H1 (cell line): ENCODE measurements at regions not wholly inside any gene's neighbourhood (a gene's known extent, or its start where the extent isn't known, plus 50 kb on each side); places are given as distances from the start of the nearest gene placed in this dataset.

Experiments used
- CTCF ChIA-PET: fragments of 300-600 bp; sonication (Branson Sonifier 250); formaldehyde crosslinking; loops from one replicate; lab custom pipeline; 2021; ENCODE audit not compliant: partially characterized antibody; lab: Charles Lee
- POLR2A ChIA-PET: fragments of 300-600 bp; sonication (Branson Sonifier 250); formaldehyde crosslinking; loops from one replicate; lab custom pipeline; 2021; ENCODE audit warnings: inconsistent platforms; ENCODE audit not compliant: partially characterized antibody; lab: Charles Lee
- DNase-seq, 2 experiments: peaks; one replicate each; pipeline versions ENCODE4 v3.0.0 to v3.0.0-alpha.2; 2010 to 2022; ENCODE audit warnings: low spot score in 2 of 2, low read depth in 1 of 2, mixed read lengths in 1 of 2
- FAIRE-seq: peaks from 2 replicates; lab custom pipeline; 2011; peaks lifted over from hg19 to GRCh38; lab: Jason Lieb, UNC
- H2AFZ ChIP-seq: 2 replicates; pipeline ENCODE4 v1.8.1; 2012; ENCODE audit warnings: low read length, inconsistent platforms
- H2AK5ac ChIP-seq: 2 replicates; pipeline ENCODE4 v1.6.1; 2013; ENCODE audit warnings: low read depth, low read length
- H2BK120ac ChIP-seq: replicated peaks from 2 replicates; pipeline ENCODE3; 2013; ENCODE audit warnings: low read depth, low read length, inconsistent platforms
- H2BK12ac ChIP-seq: 2 replicates; pipeline ENCODE4 v1.6.1; 2013; ENCODE audit warnings: low read depth, low read length
- H2BK15ac ChIP-seq: 2 replicates; pipeline ENCODE4 v1.6.1; 2013; ENCODE audit warnings: low read length
- H2BK20ac ChIP-seq: 2 replicates; pipeline ENCODE4 v1.6.1; 2013; ENCODE audit warnings: low read length
- H2BK5ac ChIP-seq: 2 replicates; pipeline ENCODE4 v1.6.1; 2013; ENCODE audit warnings: low read depth, low read length
- H3K14ac ChIP-seq: 2 replicates; pipeline ENCODE4 v1.6.1; 2013; ENCODE audit warnings: inconsistent platforms; ENCODE audit not compliant: insufficient read length
- H3K18ac ChIP-seq: 2 replicates; pipeline ENCODE4 v1.6.1; 2013; ENCODE audit warnings: low read length; ENCODE audit errors: extremely low read depth
- H3K23ac ChIP-seq: 2 replicates; pipeline ENCODE4 v1.6.1; 2013; ENCODE audit warnings: inconsistent platforms; ENCODE audit not compliant: insufficient read length
- H3K23me2 ChIP-seq: 2 replicates; pipeline ENCODE4 v1.6.1; 2013; ENCODE audit warnings: low read depth, low read length
- H3K27ac ChIP-seq: 2 replicates; pipeline ENCODE4 v1.6.1; 2011; ENCODE audit warnings: low read depth, low read length, inconsistent platforms
- H3K27me3 ChIP-seq, 4 experiments: replicated peaks in 1 of 4; 1 replicate in 1 of 4; 2 replicates in 3 of 4; pipeline versions ENCODE4 v1.6.1 to v1.8.1; 2011 to 2013; ENCODE audit warnings: low read length in 3 of 4, mild to moderate bottlenecking in 3 of 4, inconsistent platforms in 2 of 4, mixed read lengths in 2 of 4, moderate library complexity in 1 of 4; ENCODE audit not compliant: control insufficient read depth in 3 of 4, insufficient read depth in 3 of 4; ENCODE audit errors: extremely low read depth in 1 of 4
- H3K36me3 ChIP-seq, 4 experiments: 2 replicates each; pipeline versions ENCODE4 v1.6.1 to v1.8.1; 2011 to 2013; ENCODE audit warnings: mild to moderate bottlenecking in 4 of 4, low read length in 3 of 4, moderate library complexity in 2 of 4, control low read depth in 1 of 4, inconsistent platforms in 1 of 4; ENCODE audit not compliant: insufficient read depth in 4 of 4, control insufficient read depth in 2 of 4
- H3K4ac ChIP-seq: replicated peaks from 2 replicates; pipeline ENCODE3; 2013; ENCODE audit warnings: low read length, low read depth, mixed read lengths, inconsistent platforms; ENCODE audit not compliant: insufficient read length
- H3K4me1 ChIP-seq, 4 experiments: replicated peaks in 1 of 4; 1 replicate in 1 of 4; 2 replicates in 3 of 4; pipeline versions ENCODE4 v1.6.1 to v1.8.1; 2011 to 2013; ENCODE audit warnings: low read length in 3 of 4, inconsistent platforms in 2 of 4, mixed read lengths in 1 of 4; ENCODE audit not compliant: insufficient read depth in 4 of 4, control insufficient read depth in 3 of 4
- H3K4me2 ChIP-seq, 2 experiments: 2 replicates each; pipeline versions ENCODE4 v1.6.1 to v1.8.1; 2011 to 2013; ENCODE audit warnings: low read depth in 2 of 2, low read length in 2 of 2, control low read depth in 1 of 2, inconsistent platforms in 1 of 2, mild to moderate bottlenecking in 1 of 2; ENCODE audit not compliant: insufficient read depth in 1 of 2
- H3K4me3 ChIP-seq, 4 experiments: fragments of 200-600, 300-600 bp in 1 of 4; sonication (generic), shearing (Covaris generic), sonication (Bioruptor Twin) in 1 of 4; 2 replicates each; pipeline versions ENCODE4 v1.5.1 to v1.8.1; 2011 to 2016; ENCODE audit warnings: low read length in 4 of 4, low read depth in 3 of 4, control low read depth in 2 of 4, inconsistent platforms in 2 of 4, mild to moderate bottlenecking in 2 of 4, mixed read lengths in 1 of 4, moderate library complexity in 1 of 4; ENCODE audit not compliant: insufficient read depth in 2 of 4; ENCODE audit errors: extremely low read depth in 1 of 4
- H3K56ac ChIP-seq: replicated peaks from 2 replicates; pipeline ENCODE3; 2013; ENCODE audit warnings: low read depth, mild to moderate bottlenecking, mixed read lengths, low read length, inconsistent platforms; ENCODE audit not compliant: insufficient read length
- H3K79me1 ChIP-seq: 2 replicates; pipeline ENCODE4 v1.6.1; 2013; ENCODE audit warnings: low read depth, low read length, control low read depth
- H3K79me2 ChIP-seq, 2 experiments: 2 replicates each; pipeline versions ENCODE4 v1.6.1 to v1.8.1; 2012 to 2013; ENCODE audit warnings: low read length in 2 of 2, mild to moderate bottlenecking in 2 of 2, inconsistent platforms in 1 of 2; ENCODE audit not compliant: insufficient read depth in 2 of 2, control insufficient read depth in 1 of 2
- H3K9ac ChIP-seq, 4 experiments: replicated peaks in 1 of 4; 1 replicate in 1 of 4; 2 replicates in 3 of 4; pipeline versions ENCODE4 v1.6.1 to v1.8.1; 2011 to 2013; ENCODE audit warnings: low read depth in 3 of 4, low read length in 3 of 4, control low read depth in 2 of 4, mild to moderate bottlenecking in 2 of 4, moderate library complexity in 2 of 4, inconsistent platforms in 1 of 4; ENCODE audit errors: extremely low read depth in 1 of 4
- H3K9me3 ChIP-seq, 2 experiments: 2 replicates each; pipeline versions ENCODE4 v1.6.1 to v1.8.1; 2012 to 2013; ENCODE audit warnings: mild to moderate bottlenecking in 2 of 2, moderate library complexity in 2 of 2, control low read depth in 1 of 2, inconsistent platforms in 1 of 2, low read depth in 1 of 2, low read length in 1 of 2, mixed read lengths in 1 of 2; ENCODE audit not compliant: insufficient read depth in 2 of 2
- H4K20me1 ChIP-seq, 2 experiments: replicated peaks in 1 of 2; 2 replicates each; pipeline versions ENCODE3 to v1.8.1; 2011 to 2013; ENCODE audit warnings: inconsistent platforms in 2 of 2, low read length in 2 of 2, mild to moderate bottlenecking in 1 of 2; ENCODE audit not compliant: insufficient read depth in 2 of 2, control insufficient read depth in 1 of 2
- H4K5ac ChIP-seq: 2 replicates; pipeline ENCODE4 v1.6.1; 2013; ENCODE audit warnings: low read length, low read depth, mixed read lengths, inconsistent platforms; ENCODE audit not compliant: insufficient read length
- H4K8ac ChIP-seq: 2 replicates; pipeline ENCODE4 v1.8.0; 2013; ENCODE audit warnings: mild to moderate bottlenecking, moderate library complexity, low read length, inconsistent platforms; ENCODE audit not compliant: insufficient read depth; ENCODE audit errors: extremely low read depth
- H4K91ac ChIP-seq: replicated peaks from 2 replicates; pipeline ENCODE3; 2013; ENCODE audit warnings: low read length, mixed read lengths, inconsistent platforms; ENCODE audit not compliant: insufficient read length
- CBX8 ChIP-seq: fragments of 300-800, 300-1000 bp; sonication (generic); IDR thresholded peaks from 2 replicates; pipeline ENCODE4 v1.7.1; 2016; ENCODE audit warnings: low read depth, low read length, borderline replicate concordance
- JUN ChIP-seq: IDR thresholded peaks from 2 replicates; pipeline ENCODE4 v1.6.1; 2011; ENCODE audit warnings: low read depth, mild to moderate bottlenecking, improper control_type of control experiment, low read length
- KDM5A ChIP-seq: fragments of 200-600 bp; IDR thresholded peaks from 2 replicates; pipeline ENCODE4 v1.7.1; 2012; ENCODE audit warnings: mild to moderate bottlenecking, low read length, inconsistent platforms, mixed read lengths
- TAF1 ChIP-seq: IDR thresholded peaks from 2 replicates; pipeline ENCODE4 v1.6.1; 2011; ENCODE audit warnings: mild to moderate bottlenecking, low read depth, low read length
- TAF7 ChIP-seq: optimal IDR thresholded peaks from 2 replicates; pipeline ENCODE3; 2011; ENCODE audit warnings: low read depth, mild to moderate bottlenecking, inconsistent platforms, low read length, moderate library complexity, borderline replicate concordance
- WGBS, 2 experiments: shearing (Covaris generic) in 1 of 2; methylation state at CpG; one replicate each; pipeline versions ENCODE4 v1.1.6 to v1.1.7; 2013 to 2015; ENCODE audit warnings: low lambda C conversion rate in 2 of 2, mixed read lengths in 2 of 2, inconsistent platforms in 1 of 2, low coverage in 1 of 2, missing lambda C conversion rate in 1 of 2; ENCODE audit not compliant: insufficient replicate concordance in 2 of 2, insufficient coverage in 1 of 2, insufficient read length in 1 of 2; ENCODE audit errors: extremely low coverage in 1 of 2, missing lambda C conversion rate in 1 of 2; 5-methylcytosine and 5-hydroxymethylcytosine counted together

- Histone ChIP-seq H3K23me2 (peaks cover 4% of the 10 kb centered on the region; the same call in 1 of the 2 replicates), H3K9me3 (no peaks in the 10 kb centered on the region), H3K27ac (no peak overlapping the region), H3K18ac (no peak overlapping the region), H2BK120ac (no peak overlapping the region), H2AK5ac (no peak overlapping the region), H4K8ac (no peak overlapping the region), H2BK12ac (no peak overlapping the region), H2BK15ac (no peak overlapping the region), H4K91ac (no peak overlapping the region), H2BK5ac (no peak overlapping the region), H3K56ac (no peak overlapping the region), H2BK20ac (no peak overlapping the region), H3K4ac (no peak overlapping the region), H3K27me3 (no peaks in the 10 kb centered on the region; a peak in 1 of 7 replicates), H3K36me3 (no peaks in the 10 kb centered on the region), H4K20me1 (no peaks in the 10 kb centered on the region), H3K79me2 (no peaks in the 10 kb centered on the region), H3K9ac (no peak overlapping the region), H3K4me2 (no peak overlapping the region), H3K79me1 (peaks cover 4% of the 10 kb centered on the region; the same call in 1 of the 2 replicates), H3K14ac (no peak overlapping the region), H2AFZ (no peak overlapping the region), H3K4me1 (peaks cover 0 to 4% (median 3%) of the 10 kb centered on the region in 4 experiments; a peak in 6 of 7 replicates), H4K5ac (no peak overlapping the region), H3K23ac (no peak overlapping the region), H3K4me3 (no peak overlapping the region)
- ChIA-PET POLR2A (interaction anchor here (1.4 to 1.5 kb wide), 2 partner anchors 19 to 23 kb away, joined by 3 read pairs; no protein-coding TSS in a partner anchor), CTCF (interaction anchor here (1.0 to 1.4 kb wide), 3 partner anchors 9 to 42 kb away, joined by 3 to 4 read pairs (median 4); no protein-coding TSS in a partner anchor)
- DNase-seq (no peak), FAIRE-seq (no peak)
- TF ChIP-seq TAF1 (no peak), JUN (no peak), TAF7 (no peak), CBX8 (no peak), KDM5A (no peak)
- WGBS, 2 experiments, result 88% methylated on average over 17 of the region's 17 CpGs; no CpG with 5 or more reads in 1 of the 2 experiments
These were observed 338.8 kb downstream of the CTTN start for GRCh38 chr11:70736937-70737640.
